CD4-positive, alpha-beta T cell treated with Interleukin-10 for 1 hour (primary cell): ENCODE measurements at regions not wholly inside any gene's neighbourhood (a gene's known extent, or its start where the extent isn't known, plus 50 kb on each side); places are given as distances from the start of the nearest gene placed in this dataset.
A peak's percentile ranks its signal among the peaks of the same experiment; 100 is the strongest.

Source experiments
- DNase-seq: peaks from one replicate; pipeline ENCODE4 v3.0.0-alpha.2; 2020

- DNase-seq, result no peak
Measured at GRCh38 chr16:87219287-87219909, 97.8 kb downstream of the C16orf95 start.

- no peak for DNase-seq
Measured at GRCh38 chr16:87221633-87222032, 95.6 kb downstream of the C16orf95 start.

- DNase-seq, result no peak
Measured at GRCh38 chr16:87222335-87222734, 94.9 kb downstream of the C16orf95 start.

GRCh38 chr16:87223656-87224248 lies 93.4 kb downstream of the C16orf95 start:
- no peak for DNase-seq

DNA sequence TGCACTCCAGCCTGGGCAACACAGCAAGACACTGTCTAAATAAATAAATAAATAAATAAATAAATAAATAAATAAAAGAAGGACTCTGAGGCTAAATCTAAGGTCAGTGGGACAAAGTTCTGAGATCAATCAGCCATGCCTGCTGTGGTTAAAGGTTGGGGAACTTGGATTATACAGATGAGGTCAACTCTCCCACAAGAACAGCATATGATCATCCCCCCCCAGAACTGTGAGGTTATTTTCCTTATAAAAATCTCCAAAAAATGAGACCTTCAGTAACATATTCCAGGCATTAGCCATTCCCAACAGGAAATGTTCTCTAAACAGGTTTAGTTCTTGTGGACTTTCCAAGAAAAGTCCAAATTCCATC lies 90.3 kb downstream of the C16orf95 start:
- no peak for DNase-seq

GRCh38 chr16:87227296-87227951 lies 89.8 kb downstream of the C16orf95 start:
- DNase-seq, result no peak

GRCh38 chr16:87228363-87228762 lies 88.8 kb downstream of the C16orf95 start:
- no peak for DNase-seq

DNA sequence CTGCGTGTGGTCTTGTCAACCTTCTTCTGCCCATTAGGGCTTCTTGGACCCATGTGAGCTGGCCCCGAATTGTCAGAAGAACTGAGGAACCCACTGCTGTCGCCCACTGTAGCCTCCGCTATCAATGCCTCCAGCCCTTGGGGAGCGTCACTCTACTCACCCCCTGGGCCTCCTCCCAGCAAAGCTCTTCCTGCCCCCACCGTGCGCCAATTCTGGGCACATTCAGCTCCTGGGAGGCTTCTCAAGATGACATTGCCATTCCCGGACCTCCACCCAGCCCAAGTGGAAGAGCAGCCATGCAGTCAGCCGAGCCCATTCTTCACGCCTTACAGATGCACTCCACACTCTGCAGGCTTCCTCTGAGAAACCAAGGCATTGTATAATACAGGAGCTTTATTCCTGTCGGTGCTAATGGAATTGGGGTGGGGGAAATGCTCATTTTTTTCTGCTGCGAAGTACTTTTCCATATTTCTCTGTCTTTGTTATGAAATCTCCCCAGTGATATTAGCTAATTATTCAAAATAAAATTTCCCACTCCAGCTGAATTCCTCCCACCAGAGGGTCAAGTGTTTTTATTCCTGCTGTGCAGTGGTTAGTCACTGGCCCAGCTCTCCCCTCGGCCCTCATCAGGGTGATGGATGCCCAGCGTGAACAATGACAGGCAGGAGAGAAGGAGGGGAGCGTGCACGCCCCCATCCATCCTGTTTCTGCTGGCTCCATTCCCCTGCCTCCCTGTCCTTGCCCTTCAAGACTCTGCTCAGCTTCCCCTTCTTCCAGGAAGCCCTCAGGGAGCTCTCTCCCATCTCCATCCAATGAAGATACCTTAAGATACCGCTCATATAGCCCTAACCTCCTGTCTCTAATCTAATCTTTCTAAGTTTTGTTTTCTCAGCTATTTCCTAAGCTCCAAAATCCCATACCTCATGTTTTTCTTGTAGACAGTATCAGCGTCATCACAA lies 87.7 kb downstream of the C16orf95 start:
- DNase-seq, result no peak

GRCh38 chr16:87230571-87230970 lies 86.6 kb downstream of the C16orf95 start:
- no peak for DNase-seq

GRCh38 chr16:87231295-87231694 lies 85.9 kb downstream of the C16orf95 start:
- no peak for DNase-seq

- no peak for DNase-seq
Measured at GRCh38 chr16:87231911-87232310, 85.3 kb downstream of the C16orf95 start.

DNA sequence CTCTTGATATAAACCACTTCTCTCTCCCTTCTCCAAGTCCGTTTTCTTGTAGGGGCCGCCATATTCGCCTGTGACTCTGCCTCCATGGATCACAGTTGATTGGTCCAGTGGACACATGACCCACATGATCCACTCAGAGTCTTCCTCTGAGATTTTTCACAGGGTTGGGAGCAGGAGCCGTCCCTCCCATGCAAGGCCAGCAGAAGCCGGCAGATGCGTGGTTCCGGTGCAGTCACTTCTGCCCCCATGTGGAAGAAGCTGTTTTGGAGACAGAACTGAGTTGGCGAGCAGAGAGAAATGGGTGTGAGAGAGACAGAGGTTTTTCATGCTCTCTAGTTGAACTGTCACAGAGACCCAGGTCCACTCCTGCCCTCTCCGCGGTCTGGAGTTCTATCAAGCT lies 83.3 kb downstream of the C16orf95 start:
- DNase-seq, result no peak

GRCh38 chr16:87234601-87235000 lies 82.6 kb downstream of the C16orf95 start:
- DNase-seq, result no peak

DNA sequence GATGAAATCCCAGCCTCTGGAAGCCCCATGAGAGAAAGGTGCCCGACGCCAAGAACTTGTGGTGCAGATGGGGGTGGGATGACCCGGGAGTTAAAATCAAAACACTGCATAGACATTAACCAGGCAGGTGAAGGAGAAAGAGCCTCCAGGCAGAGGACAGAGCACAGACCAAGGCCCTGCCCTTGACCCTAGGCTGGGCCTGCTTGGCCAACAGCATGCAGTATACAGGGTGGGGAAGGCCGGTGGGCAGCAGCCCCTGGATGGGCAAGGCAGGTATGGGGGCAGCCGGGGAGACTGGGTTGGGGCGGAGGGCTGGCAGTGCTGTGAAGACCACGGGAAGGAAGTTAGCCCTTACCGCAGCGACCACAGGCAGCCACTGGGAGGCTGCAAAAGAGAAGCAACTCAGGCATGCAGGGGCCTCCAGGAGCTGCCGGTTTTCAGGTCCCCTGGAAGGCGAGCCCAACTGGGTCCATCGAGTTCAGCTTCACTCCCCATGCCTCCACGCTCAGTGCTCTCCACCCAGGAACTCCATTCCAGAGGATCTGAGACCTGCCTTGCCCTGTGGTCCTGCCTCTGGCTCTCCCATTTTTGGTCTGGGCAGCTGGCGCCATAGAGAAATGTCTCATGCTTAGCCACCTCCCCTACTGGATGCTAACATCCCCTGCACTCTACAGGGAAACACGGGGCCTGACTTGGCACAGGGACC lies 81.2 kb downstream of the C16orf95 start:
- DNase-seq, result peak; percentile 1

- DNase-seq, result no peak
Measured at GRCh38 chr16:87236516-87237115, 80.6 kb downstream of the C16orf95 start.

- no peak for DNase-seq
Measured at GRCh38 chr16:87238361-87238715, 78.9 kb downstream of the C16orf95 start.

DNA sequence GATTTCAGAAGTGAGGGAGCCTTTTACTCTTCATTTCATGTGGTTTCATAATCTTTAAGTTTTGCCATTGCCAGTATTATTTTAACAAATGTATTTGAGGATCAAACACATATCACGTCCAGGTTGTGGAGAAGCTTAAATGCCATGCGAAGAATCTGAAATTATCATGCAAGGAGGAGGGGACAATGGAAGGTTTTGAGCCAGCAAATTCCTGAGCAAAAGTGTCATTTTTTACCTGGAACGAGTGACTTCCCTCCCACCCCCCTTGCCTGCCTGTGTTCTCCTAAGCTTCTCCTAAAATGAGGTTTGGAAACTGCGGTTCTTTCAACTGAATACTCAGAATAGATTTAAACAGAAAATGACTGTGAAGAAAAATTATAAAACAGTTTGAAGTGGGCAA lies 77.6 kb downstream of the C16orf95 start:
- no peak for DNase-seq

DNA sequence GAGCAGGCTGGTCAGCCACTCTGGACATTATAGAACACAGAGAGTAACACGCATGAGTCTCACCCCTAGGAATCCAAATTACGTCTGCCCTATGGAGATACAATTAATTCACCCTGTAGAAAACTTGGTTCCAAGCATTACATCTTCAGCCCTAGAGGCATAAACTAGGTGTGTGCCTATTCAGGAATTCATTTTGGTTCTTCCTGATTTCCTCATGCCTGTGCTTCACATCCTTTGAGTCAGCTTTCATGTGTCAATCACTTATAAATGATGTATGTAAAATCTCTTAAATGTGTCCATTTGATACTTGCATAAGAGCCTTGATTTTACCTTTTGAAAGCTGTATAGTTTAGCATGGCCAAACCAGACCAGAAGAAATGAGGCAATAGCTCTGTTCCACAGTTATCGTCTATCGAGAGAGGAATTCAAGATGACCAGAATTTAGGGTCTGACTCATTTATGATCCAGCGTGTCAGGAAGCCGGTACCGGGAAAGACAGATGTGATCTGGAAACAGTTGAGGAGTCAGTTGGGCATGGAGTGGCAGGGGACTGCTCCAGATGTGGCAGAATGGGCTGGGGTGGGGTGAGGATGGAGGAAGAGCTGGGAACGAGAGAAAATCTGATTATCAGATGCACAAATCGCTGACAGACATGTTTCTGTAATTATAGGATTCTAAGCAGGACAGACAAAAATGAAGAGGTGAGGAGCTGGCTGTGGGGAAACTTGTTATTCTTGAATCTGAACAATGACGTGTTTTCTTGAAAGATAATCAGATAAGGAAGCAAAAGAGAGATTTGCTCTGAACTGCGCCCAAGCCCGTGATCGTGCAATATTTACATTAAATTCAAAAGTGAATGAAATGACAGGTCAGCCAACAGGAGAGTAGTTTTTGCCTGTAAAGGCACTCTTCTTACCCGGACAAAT lies 76.7 kb downstream of the C16orf95 start:
- no peak for DNase-seq

GRCh38 chr16:87241137-87241771 lies 75.9 kb downstream of the C16orf95 start:
- no peak for DNase-seq

GRCh38 chr16:87243478-87243877 lies 73.7 kb downstream of the C16orf95 start:
- DNase-seq, result no peak
